GM12865 (cell line): ENCODE measurements at regions not wholly inside any gene's neighbourhood (a gene's known extent, or its start where the extent isn't known, plus 50 kb on each side); places are given as distances from the start of the nearest gene placed in this dataset.

Experiments
- DNase-seq: peaks from one replicate; pipeline ENCODE4 v3.0.0; 2010; ENCODE audit warnings: low read depth
- H3K4me3 ChIP-seq: 2 replicates; pipeline ENCODE4 v1.5.1; 2011; ENCODE audit warnings: mild to moderate bottlenecking, low read depth, low read length, control low read depth
- TF ChIP-seq, protein P1 (sequence below): IDR thresholded peaks from 2 replicates; pipeline ENCODE4 v1.5.1; 2011; ENCODE audit warnings: low read length, control low read depth, low read depth, inconsistent platforms; ENCODE audit not compliant: insufficient read depth; ENCODE audit errors: missing control alignments

DNA sequence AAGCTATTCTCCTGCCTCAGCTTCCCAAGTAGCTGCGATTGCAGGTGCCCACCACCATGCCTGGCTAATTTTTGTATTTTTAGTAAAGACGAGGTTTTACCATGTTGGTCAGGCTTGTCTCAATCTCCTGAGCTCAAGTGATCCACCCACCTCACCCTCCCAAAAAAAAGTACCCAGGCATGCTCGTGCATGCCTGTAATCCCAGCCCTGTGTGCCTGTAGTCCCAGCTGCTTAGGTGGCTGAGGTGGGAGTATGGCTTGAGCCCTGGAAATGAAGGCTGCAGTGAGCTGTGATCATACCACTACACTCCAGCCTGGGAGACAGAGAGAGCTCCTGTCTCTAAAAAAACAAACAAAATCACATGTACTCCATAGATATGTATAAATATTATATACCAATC lies 176.5 kb downstream of the SOX2 start:
- TF ChIP-seq, protein P1, sequence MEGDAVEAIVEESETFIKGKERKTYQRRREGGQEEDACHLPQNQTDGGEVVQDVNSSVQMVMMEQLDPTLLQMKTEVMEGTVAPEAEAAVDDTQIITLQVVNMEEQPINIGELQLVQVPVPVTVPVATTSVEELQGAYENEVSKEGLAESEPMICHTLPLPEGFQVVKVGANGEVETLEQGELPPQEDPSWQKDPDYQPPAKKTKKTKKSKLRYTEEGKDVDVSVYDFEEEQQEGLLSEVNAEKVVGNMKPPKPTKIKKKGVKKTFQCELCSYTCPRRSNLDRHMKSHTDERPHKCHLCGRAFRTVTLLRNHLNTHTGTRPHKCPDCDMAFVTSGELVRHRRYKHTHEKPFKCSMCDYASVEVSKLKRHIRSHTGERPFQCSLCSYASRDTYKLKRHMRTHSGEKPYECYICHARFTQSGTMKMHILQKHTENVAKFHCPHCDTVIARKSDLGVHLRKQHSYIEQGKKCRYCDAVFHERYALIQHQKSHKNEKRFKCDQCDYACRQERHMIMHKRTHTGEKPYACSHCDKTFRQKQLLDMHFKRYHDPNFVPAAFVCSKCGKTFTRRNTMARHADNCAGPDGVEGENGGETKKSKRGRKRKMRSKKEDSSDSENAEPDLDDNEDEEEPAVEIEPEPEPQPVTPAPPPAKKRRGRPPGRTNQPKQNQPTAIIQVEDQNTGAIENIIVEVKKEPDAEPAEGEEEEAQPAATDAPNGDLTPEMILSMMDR: no peak
- H3K4me3 ChIP-seq: no peak overlapping the region
- no peak for DNase-seq

DNA sequence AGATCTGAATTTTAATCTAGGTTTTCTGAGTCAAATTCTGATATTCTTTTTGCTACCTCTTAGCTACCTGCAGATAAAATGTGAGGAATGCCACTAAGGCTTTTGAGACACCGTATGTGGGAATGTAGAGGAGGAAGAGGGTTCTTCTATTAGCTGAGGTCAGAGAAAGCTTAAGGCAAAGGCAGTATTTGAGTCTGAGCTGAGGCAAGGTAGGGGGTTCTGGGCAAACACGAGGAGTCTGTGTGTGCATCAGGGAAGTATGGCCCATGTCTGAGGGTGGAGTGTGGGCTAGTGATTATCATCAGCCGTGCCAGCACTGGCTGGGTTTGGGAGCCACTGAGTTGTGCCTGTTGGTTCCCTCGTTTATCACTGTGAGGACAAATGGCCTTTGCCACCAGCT lies 181.1 kb downstream of the SOX2 start:
- no peak overlapping the region for H3K4me3 ChIP-seq
- TF ChIP-seq, protein P1: no peak
- no peak for DNase-seq

DNA sequence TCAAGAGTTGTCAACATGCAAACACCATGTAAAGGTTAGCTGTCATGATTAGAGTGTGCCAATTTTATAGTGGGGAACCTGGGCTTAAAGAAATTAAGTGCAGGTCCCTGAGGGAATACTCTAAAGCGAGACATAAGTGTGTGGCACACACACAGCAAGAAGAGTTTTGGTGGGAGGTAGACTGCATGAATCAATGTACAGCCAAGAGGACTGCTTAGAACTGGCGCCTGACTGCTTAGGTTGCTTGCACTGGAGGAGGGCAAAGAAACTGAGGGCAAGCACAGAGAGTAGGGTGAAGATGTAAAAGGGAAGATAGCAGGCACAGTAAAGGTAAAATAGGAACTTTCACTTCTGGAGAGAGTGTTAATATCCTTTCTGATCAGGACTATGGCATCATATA lies 184.9 kb downstream of the SOX2 start:
- H3K4me3 ChIP-seq: no peak overlapping the region
- TF ChIP-seq, protein P1: no peak

DNA sequence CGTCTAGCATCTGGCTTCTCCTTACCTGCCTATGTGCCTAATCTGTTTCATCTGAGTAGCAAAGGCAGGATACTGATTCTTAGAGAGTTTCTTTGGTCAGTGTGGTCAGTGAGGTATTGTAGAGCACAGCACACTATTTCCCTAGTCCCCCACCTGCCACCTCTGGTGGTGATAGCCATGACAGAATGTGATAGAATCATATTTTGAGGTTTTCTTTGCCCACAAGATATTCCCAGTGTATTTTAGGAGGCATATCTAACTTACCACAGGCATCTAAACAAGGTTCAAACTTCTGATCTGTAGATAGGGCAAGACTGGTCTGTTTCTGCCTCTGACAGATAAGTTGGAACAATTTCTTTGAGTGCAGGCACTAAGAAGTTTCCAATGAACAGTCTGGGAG lies 188.0 kb downstream of the SOX2 start:
- no peak for DNase-seq
- TF ChIP-seq, protein P1: no peak

More for the DNA sequence above, 184.9 kb downstream of the SOX2 start:
- peak; percentile 9 for DNase-seq

GRCh38 chr3:181901626-181902025 lies 189.9 kb downstream of the SOX2 start:
- H3K4me3 ChIP-seq: no peak overlapping the region
- DNase-seq: no peak
- TF ChIP-seq, protein P1: no peak

More for the DNA sequence above, 188.0 kb downstream of the SOX2 start:
- H3K4me3 ChIP-seq: no peak overlapping the region

- H3K4me3 ChIP-seq: no peak overlapping the region
- peak; percentile 24 for DNase-seq
- TF ChIP-seq, protein P1: no peak
These were observed 194.6 kb downstream of the SOX2 start for GRCh38 chr3:181906338-181906737.

DNA sequence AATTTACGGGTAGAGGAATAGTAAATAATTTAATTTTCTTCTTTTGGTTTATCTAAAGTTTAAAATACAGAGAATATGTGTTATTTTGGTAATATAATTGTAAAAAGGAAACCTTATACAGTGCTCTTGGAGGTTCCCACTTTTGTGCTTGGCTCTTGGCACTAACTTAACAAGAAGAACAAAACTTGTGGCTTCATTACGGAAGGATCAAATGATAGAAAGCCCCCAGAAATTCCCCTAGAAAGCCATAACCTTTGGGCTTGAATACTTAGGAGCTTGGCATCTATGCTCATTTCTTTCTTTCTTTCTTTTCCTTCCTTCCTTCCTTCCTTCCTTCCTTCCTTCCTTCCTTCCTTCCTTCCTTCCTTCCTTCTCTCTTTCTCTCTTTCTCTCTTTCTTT lies 197.5 kb downstream of the SOX2 start:
- DNase-seq: no peak

More for the DNA sequence above, 197.5 kb downstream of the SOX2 start:
- TF ChIP-seq, protein P1: no peak
- no peak overlapping the region for H3K4me3 ChIP-seq
